ENCODE measurements at regions not wholly inside any gene's neighbourhood (a gene's known extent, or its start where the extent isn't known, plus 50 kb on each side); places are given as distances from the start of the nearest gene placed in this dataset.
"Not testable (repeated sequence)": the region's sequence is repeated elsewhere in the genome, so short reads cannot be mapped to it uniquely, and the experiment has no call there.

GRCh38 chr12:65667932-65668331, 156.4 kb upstream of the HMGA2 start:
- no peak overlapping the region for H3K4me3 ChIP-seq (ENCODE audit: low read length)
- no peak overlapping the region for H3K9ac ChIP-seq (ENCODE audit: low read length)
- no peaks in the 10 kb centered on the region for H3K4me1 ChIP-seq (ENCODE audit: control insufficient read depth, insufficient read depth, low read length)
- no peaks in the 10 kb centered on the region for H3K36me3 ChIP-seq (ENCODE audit: control insufficient read depth, insufficient read depth, low read length)
- H3K27me3 ChIP-seq (ENCODE audit: control insufficient read depth, insufficient read depth, low read length) = no peaks in the 10 kb centered on the region
- no peak overlapping the region for H3K27ac ChIP-seq (ENCODE audit: low read depth, low read length)

GRCh38 chr12:65668981-65669695, 155.1 kb upstream of the HMGA2 start:
- H3K27me3 ChIP-seq (ENCODE audit: control insufficient read depth, insufficient read depth, low read length) = no peaks in the 10 kb centered on the region
- no peaks in the 10 kb centered on the region for H3K4me1 ChIP-seq (ENCODE audit: control insufficient read depth, insufficient read depth, low read length)
- no peaks in the 10 kb centered on the region for H3K36me3 ChIP-seq (ENCODE audit: control insufficient read depth, insufficient read depth, low read length)
- H3K4me3 ChIP-seq (ENCODE audit: low read length) = no peak overlapping the region
- H3K27ac ChIP-seq (ENCODE audit: low read depth, low read length) = no peak overlapping the region
- H3K9ac ChIP-seq (ENCODE audit: low read length) = no peak overlapping the region

DNA sequence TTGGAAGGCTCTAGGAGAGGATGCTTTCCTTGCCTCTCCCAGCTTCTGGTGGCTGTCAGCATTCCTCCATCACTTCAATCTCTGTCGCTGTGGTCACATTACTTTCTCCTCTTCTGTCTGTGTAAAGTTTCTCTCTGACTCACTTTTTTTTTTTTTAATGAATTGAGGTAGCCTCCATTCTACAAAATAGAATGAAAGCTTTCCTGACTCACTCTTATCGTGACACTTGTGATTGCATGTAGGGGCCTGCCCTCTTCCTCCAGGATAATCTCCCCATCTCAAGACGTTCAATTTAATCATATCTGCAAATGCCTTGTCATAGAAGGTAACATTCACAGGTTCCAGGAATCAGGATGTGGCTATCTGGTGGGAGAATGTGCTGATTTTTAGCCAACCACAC, 153.5 kb upstream of the HMGA2 start:
- Histone ChIP-seq H3K9ac (ENCODE audit: low read length) (no peak overlapping the region), H3K27me3 (ENCODE audit: control insufficient read depth, insufficient read depth, low read length) (no peaks in the 10 kb centered on the region), H3K4me1 (ENCODE audit: control insufficient read depth, insufficient read depth, low read length) (no peaks in the 10 kb centered on the region), H3K4me3 (ENCODE audit: low read length) (no peak overlapping the region), H3K36me3 (ENCODE audit: control insufficient read depth, insufficient read depth, low read length) (no peaks in the 10 kb centered on the region), H3K27ac (ENCODE audit: low read depth, low read length) (no peak overlapping the region)

DNA sequence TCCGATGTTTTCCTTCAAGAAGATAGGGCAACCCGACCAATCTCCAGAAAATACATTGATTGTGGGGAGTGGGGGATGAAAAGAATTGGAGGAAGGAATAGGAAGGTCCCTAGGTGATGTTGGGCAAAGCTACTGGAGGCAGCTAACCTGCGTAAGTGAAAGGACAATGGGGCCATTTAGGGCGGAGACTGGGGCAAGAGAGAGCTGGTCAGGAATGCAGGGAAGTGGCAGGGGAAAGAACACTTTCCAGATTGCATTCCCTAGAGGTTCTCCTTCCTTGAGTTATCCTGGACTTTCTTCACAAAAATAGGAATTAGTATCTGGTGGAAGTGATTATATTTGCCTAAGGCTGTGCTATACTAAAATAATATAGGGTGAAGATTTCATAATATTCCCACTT, 151.8 kb upstream of the HMGA2 start:
- H3K4me1 ChIP-seq (ENCODE audit: control insufficient read depth, insufficient read depth, low read length) = no peaks in the 10 kb centered on the region
- no peak overlapping the region for H3K27ac ChIP-seq (ENCODE audit: low read depth, low read length)
- H3K27me3 ChIP-seq (ENCODE audit: control insufficient read depth, insufficient read depth, low read length) = no peaks in the 10 kb centered on the region
- H3K9ac ChIP-seq (ENCODE audit: low read length) = no peak overlapping the region
- no peaks in the 10 kb centered on the region for H3K36me3 ChIP-seq (ENCODE audit: control insufficient read depth, insufficient read depth, low read length)
- no peak overlapping the region for H3K4me3 ChIP-seq (ENCODE audit: low read length)

GRCh38 chr12:65673156-65673690, 151.1 kb upstream of the HMGA2 start:
- Histone ChIP-seq H3K9ac (ENCODE audit: low read length) (no peak overlapping the region), H3K27me3 (ENCODE audit: control insufficient read depth, insufficient read depth, low read length) (no peaks in the 10 kb centered on the region), H3K27ac (ENCODE audit: low read depth, low read length) (no peak overlapping the region), H3K4me3 (ENCODE audit: low read length) (no peak overlapping the region), H3K4me1 (ENCODE audit: control insufficient read depth, insufficient read depth, low read length) (no peaks in the 10 kb centered on the region), H3K36me3 (ENCODE audit: control insufficient read depth, insufficient read depth, low read length) (no peaks in the 10 kb centered on the region)

- no peak overlapping the region for H3K27ac ChIP-seq (ENCODE audit: low read depth, low read length)
- H3K4me3 ChIP-seq (ENCODE audit: low read length) = no peak overlapping the region
- H3K36me3 ChIP-seq (ENCODE audit: control insufficient read depth, insufficient read depth, low read length) = no peaks in the 10 kb centered on the region
- H3K4me1 ChIP-seq (ENCODE audit: control insufficient read depth, insufficient read depth, low read length) = no peaks in the 10 kb centered on the region
- H3K27me3 ChIP-seq (ENCODE audit: control insufficient read depth, insufficient read depth, low read length) = no peaks in the 10 kb centered on the region
- H3K9ac ChIP-seq (ENCODE audit: low read length) = no peak overlapping the region
Observed at GRCh38 chr12:65673732-65674131, 150.6 kb upstream of the HMGA2 start.

DNA sequence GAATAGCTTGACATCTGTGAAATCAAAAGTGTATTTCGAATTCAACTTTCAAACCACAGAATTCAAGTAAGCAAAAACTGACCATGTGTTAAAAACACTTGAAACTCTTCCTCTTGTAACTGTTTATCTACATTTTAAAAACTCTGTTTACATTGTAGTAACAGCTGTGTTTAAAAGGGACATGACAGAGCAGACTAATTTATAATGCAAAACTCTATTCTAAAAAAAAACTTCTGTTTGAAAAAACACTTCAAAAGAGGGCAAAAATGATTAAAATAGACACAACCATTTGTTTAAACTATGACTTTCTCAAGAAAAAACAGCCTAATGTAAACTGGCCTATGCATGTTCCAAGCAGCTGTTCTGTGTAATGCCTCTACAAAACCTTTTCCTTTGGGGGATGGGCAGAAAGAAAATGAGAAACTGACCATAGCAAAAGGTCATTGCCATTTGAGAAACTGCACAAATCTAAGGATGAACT, 149.1 kb upstream of the HMGA2 start:
- H3K27ac ChIP-seq (ENCODE audit: low read depth, low read length) = no peak overlapping the region
- H3K36me3 ChIP-seq (ENCODE audit: control insufficient read depth, insufficient read depth, low read length) = no peaks in the 10 kb centered on the region
- no peak overlapping the region for H3K9ac ChIP-seq (ENCODE audit: low read length)
- H3K4me3 ChIP-seq (ENCODE audit: low read length) = no peak overlapping the region
- H3K27me3 ChIP-seq (ENCODE audit: control insufficient read depth, insufficient read depth, low read length) = no peaks in the 10 kb centered on the region
- no peaks in the 10 kb centered on the region for H3K4me1 ChIP-seq (ENCODE audit: control insufficient read depth, insufficient read depth, low read length)

- H3K9ac ChIP-seq (ENCODE audit: low read length); H3K36me3 ChIP-seq (ENCODE audit: control insufficient read depth, insufficient read depth, low read length); H3K27ac ChIP-seq (ENCODE audit: low read depth, low read length); H3K4me1 ChIP-seq (ENCODE audit: control insufficient read depth, insufficient read depth, low read length); H3K27me3 ChIP-seq (ENCODE audit: control insufficient read depth, insufficient read depth, low read length); H3K4me3 ChIP-seq (ENCODE audit: low read length): not testable (repeated sequence)
Observed at GRCh38 chr12:65678172-65678571, 146.1 kb upstream of the HMGA2 start.

DNA sequence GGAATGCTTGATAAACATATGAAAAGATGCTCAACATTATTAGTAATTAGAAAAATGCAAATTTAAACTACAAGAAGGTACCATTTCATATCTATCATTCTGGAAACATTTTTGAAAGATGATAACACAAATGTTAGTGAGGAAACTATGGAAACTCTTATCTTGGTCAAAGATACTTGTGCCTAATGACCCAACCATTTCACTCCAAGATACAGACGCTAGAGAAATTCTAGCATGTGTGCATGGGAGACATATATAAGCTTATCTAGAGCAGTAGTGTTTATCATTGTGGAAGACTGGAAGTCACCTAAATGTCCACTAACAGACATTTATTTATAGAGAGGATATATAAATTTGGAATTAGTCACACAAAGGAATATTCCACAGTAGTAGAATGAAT, 143.1 kb upstream of the HMGA2 start:
- Histone ChIP-seq H3K9ac (ENCODE audit: low read length) (no peak overlapping the region), H3K4me1 (ENCODE audit: control insufficient read depth, insufficient read depth, low read length) (no peaks in the 10 kb centered on the region), H3K27ac (ENCODE audit: low read depth, low read length) (no peak overlapping the region), H3K4me3 (ENCODE audit: low read length) (no peak overlapping the region), H3K27me3 (ENCODE audit: control insufficient read depth, insufficient read depth, low read length) (no peaks in the 10 kb centered on the region), H3K36me3 (ENCODE audit: control insufficient read depth, insufficient read depth, low read length) (no peaks in the 10 kb centered on the region)

DNA sequence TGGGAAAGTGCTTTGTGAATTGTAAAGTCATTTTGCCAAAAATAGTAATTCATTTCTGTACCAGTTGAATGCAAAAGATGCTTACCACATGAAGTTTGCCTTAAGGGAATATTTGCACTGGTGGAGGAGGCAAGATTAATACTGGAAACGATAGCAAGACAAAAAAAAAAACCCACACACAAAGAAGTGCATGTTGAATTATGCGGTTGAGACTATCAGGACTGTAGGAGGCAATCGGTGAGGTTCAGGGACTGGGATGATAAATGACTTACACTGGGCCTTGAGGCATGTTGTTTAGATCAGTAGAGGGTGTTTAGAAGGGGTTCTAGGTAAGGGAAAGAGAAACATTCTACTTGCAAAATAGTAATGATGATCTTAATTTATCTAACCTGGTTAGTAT, 142.2 kb upstream of the HMGA2 start:
- Histone ChIP-seq H3K27ac (ENCODE audit: low read depth, low read length) (no peak overlapping the region), H3K4me3 (ENCODE audit: low read length) (no peak overlapping the region), H3K4me1 (ENCODE audit: control insufficient read depth, insufficient read depth, low read length) (no peaks in the 10 kb centered on the region), H3K27me3 (ENCODE audit: control insufficient read depth, insufficient read depth, low read length) (no peaks in the 10 kb centered on the region), H3K9ac (ENCODE audit: low read length) (no peak overlapping the region), H3K36me3 (ENCODE audit: control insufficient read depth, insufficient read depth, low read length) (no peaks in the 10 kb centered on the region)

DNA sequence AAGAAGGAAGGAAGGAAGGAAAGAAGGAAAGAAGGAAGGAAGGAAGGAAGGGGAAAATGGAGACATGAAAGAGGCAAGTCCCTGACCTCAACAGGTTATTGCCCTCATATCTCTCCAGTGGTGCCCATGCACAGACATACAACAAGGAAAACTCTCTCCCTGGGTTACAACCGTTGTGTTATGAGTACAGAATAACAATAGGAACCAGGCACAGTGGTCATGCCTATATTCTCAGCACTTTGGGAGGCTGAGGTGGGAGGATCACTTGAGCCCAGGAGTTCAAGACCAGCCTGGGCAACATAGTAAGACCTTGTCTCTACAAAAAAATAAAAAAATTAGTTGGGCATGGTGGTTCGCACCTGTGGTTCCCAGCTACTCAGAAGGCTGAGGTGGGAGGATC, 139.4 kb upstream of the HMGA2 start:
- no peaks in the 10 kb centered on the region for H3K36me3 ChIP-seq (ENCODE audit: control insufficient read depth, insufficient read depth, low read length)
- H3K27me3 ChIP-seq (ENCODE audit: control insufficient read depth, insufficient read depth, low read length) = no peaks in the 10 kb centered on the region
- no peaks in the 10 kb centered on the region for H3K4me1 ChIP-seq (ENCODE audit: control insufficient read depth, insufficient read depth, low read length)
- H3K9ac ChIP-seq (ENCODE audit: low read length) = no peak overlapping the region
- H3K4me3 ChIP-seq (ENCODE audit: low read length) = no peak overlapping the region
- H3K27ac ChIP-seq (ENCODE audit: low read depth, low read length) = no peak overlapping the region

DNA sequence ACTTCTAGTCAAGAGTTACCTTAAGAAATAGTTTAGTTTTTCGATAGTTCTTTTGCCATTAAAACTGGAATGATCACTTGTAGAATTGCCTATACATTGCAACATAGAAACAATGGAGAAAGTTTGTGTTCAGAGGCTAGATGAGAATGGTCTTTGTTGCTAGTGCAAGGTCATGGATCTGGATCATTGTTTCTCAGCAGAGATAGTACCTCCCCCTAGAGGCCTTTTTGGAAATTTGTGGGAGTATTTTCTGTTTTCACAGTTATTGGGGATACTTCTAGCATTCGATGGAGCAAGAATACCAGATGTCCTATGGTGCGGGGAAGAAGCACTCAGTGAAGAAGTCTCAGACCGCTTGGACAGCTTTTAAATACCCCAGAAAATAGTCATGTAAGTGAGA, 138.8 kb upstream of the HMGA2 start:
- Histone ChIP-seq H3K9ac (ENCODE audit: low read length) (no peak overlapping the region), H3K27ac (ENCODE audit: low read depth, low read length) (no peak overlapping the region), H3K4me3 (ENCODE audit: low read length) (no peak overlapping the region), H3K4me1 (ENCODE audit: control insufficient read depth, insufficient read depth, low read length) (no peaks in the 10 kb centered on the region), H3K27me3 (ENCODE audit: control insufficient read depth, insufficient read depth, low read length) (no peaks in the 10 kb centered on the region), H3K36me3 (ENCODE audit: control insufficient read depth, insufficient read depth, low read length) (no peaks in the 10 kb centered on the region)

GRCh38 chr12:65689508-65689907, 134.8 kb upstream of the HMGA2 start:
- H3K36me3 ChIP-seq (ENCODE audit: control insufficient read depth, insufficient read depth, low read length) = no peaks in the 10 kb centered on the region
- H3K4me1 ChIP-seq (ENCODE audit: control insufficient read depth, insufficient read depth, low read length) = no peaks in the 10 kb centered on the region
- H3K4me3 ChIP-seq (ENCODE audit: low read length) = no peak overlapping the region
- no peaks in the 10 kb centered on the region for H3K27me3 ChIP-seq (ENCODE audit: control insufficient read depth, insufficient read depth, low read length)
- H3K27ac ChIP-seq (ENCODE audit: low read depth, low read length) = no peak overlapping the region
- H3K9ac ChIP-seq (ENCODE audit: low read length) = no peak overlapping the region

Data from rectal smooth muscle tissue (tissue), 1 donor.